ENCODE measurements at regions not wholly inside any gene's neighbourhood (a gene's known extent, or its start where the extent isn't known, plus 50 kb on each side); places are given as distances from the start of the nearest gene placed in this dataset.
A peak's percentile ranks its signal among the peaks of the same experiment; 100 is the strongest.

DNA sequence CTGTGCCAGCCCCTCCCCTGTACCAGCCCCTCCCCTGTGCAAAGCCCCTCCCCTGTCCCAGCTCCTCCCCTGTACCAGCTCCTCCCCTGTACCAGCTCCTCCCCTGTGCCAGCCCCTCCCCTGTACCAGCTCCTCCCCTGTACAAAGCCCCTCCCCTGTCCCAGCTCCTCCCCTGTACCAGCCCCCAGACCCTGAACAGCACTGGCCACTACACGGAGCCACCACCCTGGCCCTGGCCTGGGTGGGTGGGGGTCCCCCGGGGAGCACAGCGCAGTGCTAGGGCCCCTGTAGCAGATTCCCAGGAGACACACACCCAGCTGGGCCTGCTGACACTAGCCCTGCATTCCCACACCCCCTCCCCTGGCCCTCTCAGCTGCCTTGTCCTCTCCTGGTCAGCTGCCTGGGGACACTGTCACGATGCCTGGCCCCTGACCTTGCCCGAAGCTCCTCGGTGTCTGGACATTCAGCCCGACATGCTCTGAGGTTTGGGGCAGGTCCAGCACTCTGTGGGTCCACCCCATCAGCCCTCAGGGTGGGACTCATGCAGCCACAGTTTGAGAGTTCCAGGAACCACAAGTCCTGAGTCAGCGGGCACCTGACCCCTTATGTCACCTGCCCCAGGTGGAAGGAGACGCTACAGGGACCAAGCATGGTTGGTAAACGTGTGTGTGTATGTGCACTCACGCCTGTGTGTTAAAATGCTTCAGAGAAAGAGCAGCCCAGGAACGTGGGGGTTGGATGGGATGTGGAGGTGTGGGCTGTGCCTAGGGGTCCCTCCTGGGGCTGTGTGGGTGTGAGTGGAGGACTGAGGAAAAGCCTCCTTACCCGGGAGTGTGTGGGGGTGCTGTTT lies 114.2 kb downstream of the METRNL start:
- no peaks in the 10 kb centered on the region for H3K36me3 ChIP-seq
- no peak overlapping the region for H3K4me3 ChIP-seq
- H3K27me3 ChIP-seq (ENCODE audit: low read depth) = no peaks in the 10 kb centered on the region
- DNase-seq = peak; percentile 16
- intact Hi-C loops (cut with micrococcal nuclease) = no loop called here
- TF ChIP-seq, protein P1, sequence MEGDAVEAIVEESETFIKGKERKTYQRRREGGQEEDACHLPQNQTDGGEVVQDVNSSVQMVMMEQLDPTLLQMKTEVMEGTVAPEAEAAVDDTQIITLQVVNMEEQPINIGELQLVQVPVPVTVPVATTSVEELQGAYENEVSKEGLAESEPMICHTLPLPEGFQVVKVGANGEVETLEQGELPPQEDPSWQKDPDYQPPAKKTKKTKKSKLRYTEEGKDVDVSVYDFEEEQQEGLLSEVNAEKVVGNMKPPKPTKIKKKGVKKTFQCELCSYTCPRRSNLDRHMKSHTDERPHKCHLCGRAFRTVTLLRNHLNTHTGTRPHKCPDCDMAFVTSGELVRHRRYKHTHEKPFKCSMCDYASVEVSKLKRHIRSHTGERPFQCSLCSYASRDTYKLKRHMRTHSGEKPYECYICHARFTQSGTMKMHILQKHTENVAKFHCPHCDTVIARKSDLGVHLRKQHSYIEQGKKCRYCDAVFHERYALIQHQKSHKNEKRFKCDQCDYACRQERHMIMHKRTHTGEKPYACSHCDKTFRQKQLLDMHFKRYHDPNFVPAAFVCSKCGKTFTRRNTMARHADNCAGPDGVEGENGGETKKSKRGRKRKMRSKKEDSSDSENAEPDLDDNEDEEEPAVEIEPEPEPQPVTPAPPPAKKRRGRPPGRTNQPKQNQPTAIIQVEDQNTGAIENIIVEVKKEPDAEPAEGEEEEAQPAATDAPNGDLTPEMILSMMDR (IDR thresholded peaks at IDR 0.05; ENCODE audit: borderline replicate concordance) = no peak
- peaks cover 53% of the 10 kb centered on the region for H3K4me1 ChIP-seq
- no peak overlapping the region for H3K27ac ChIP-seq (replicated peaks)
- peaks cover 2% of the 10 kb centered on the region for H3K9me3 ChIP-seq (replicated peaks)

DNA sequence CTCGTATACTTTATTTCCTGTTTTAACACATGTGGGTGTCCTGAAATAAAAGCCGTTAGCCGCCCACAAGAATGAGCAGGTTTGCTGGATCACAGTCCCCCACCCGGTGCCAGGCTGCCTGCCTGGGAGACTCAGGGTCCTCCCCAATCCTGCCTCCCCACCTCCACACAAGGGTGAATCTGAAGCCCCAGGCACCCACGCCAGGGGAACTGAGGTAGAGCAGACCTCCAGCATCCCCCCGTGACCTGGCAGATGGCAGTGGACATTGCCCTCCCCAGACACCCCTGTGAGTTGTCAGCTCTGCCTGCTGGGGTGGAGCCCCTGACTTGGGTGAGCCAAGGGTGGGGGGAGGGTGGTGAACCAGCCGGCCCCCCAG lies 114.8 kb downstream of the METRNL start:
- DNase-seq = no peak
- H3K4me3 ChIP-seq = no peak overlapping the region
- no peak overlapping the region for H3K27ac ChIP-seq (replicated peaks)
- no peaks in the 10 kb centered on the region for H3K9me3 ChIP-seq (replicated peaks)
- intact Hi-C loops (cut with micrococcal nuclease) = no loop called here
- no peaks in the 10 kb centered on the region for H3K36me3 ChIP-seq
- H3K4me1 ChIP-seq = peaks cover 59% of the 10 kb centered on the region
- TF ChIP-seq, protein P1 (IDR thresholded peaks at IDR 0.05; ENCODE audit: borderline replicate concordance) = no peak
- no peaks in the 10 kb centered on the region for H3K27me3 ChIP-seq (ENCODE audit: low read depth)

DNA sequence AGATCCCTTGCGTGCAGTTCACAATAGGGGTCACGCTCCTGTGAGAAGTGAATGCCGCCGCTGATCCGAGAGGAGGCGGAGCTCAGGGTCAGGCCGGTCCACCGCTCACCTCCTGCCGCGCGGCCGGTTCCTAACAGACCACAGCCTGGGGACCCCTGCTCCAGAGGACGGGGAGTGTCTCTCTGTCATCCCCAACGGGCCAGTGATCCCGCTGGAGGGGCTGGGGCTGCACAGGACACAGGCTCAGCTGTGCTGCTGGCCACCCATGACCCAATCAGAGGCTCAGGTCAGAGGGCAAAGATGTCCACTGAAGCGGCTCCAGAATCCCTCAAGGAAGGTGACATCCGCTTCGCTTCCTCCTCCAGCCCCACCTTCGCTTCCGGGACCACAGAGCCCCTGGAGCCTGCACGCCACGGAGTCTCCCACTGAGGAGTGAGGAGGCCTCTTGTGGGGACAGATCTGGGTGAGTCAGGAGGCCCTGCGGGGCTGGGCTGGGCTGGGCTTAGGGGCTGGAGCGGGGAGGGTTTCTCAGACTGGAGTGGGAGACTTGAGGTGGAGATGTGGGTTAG lies 115.4 kb downstream of the METRNL start:
- intact Hi-C loops (cut with micrococcal nuclease) = no loop called here
- Histone ChIP-seq H3K9me3 (replicated peaks) (no peaks in the 10 kb centered on the region), H3K27me3 (ENCODE audit: low read depth) (no peaks in the 10 kb centered on the region), H3K4me1 (peaks cover 60% of the 10 kb centered on the region), H3K36me3 (no peaks in the 10 kb centered on the region), H3K4me3 (no peak overlapping the region), H3K27ac (replicated peaks) (peak overlapping the region; percentile 62)
- TF ChIP-seq, protein P1 (IDR thresholded peaks at IDR 0.05; ENCODE audit: borderline replicate concordance) = no peak
- no peak for DNase-seq

DNA sequence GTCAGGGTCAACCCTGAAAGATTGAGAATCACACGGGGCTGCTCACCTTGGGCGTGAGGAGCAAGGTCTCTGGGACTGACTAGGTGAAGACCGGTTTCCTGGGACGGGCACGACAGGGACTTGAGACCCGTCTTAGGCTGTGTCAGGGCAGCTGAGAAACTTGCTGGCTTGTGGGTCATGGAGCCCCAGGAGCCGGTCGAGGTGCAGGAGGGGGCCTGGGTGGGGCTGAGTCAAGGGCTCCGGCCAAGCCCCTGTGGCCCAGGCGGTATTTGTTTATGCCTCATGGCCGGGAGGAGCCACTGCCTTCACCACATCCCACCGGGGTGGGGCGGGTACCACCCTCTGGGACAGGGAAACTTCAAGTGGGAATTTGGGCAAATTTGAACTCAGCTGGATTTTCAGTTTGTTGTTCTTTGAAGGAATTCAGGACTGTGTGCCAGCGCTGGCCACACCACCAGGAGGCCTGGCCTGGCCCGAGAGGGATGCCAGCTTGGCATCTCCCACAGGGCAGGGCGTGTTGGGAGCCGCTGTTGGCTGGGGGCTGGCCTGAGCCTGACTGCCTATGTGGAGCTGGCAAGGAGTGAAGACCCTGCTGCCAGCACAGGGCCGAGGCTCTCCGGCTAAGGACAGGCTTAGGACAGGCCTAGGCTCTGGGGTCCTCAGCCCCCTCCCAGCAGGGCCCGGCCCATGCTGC lies 116.1 kb downstream of the METRNL start:
- H3K9me3 ChIP-seq (replicated peaks) = no peaks in the 10 kb centered on the region
- TF ChIP-seq, protein P1 (IDR thresholded peaks at IDR 0.05; ENCODE audit: borderline replicate concordance) = peak; percentile 39
- peak; percentile 60 for DNase-seq
- H3K4me3 ChIP-seq = no peak overlapping the region
- H3K36me3 ChIP-seq = no peaks in the 10 kb centered on the region
- intact Hi-C loops (cut with micrococcal nuclease) = no loop called here
- no peaks in the 10 kb centered on the region for H3K27me3 ChIP-seq (ENCODE audit: low read depth)
- H3K27ac ChIP-seq (replicated peaks) = peak overlapping the region; percentile 62
- peaks cover 62% of the 10 kb centered on the region for H3K4me1 ChIP-seq

DNA sequence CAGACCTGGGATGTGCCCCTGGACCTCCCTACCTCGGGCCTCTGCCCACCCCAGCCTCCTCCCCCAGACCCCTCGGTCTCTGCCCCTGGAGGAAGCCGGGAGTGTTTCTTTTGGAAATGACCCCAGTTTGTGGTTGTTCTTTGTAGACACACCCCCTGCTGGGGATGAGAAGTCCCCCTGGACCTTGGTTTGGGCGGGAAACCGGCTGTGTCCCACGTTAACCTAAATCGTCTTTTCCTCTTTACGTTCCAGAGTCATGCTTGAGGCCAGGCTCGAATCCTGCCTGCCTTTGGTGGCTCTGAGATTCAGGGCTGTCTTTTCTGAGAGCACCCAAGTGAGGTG lies 116.6 kb downstream of the METRNL start:
- TF ChIP-seq, protein P1 (IDR thresholded peaks at IDR 0.05; ENCODE audit: borderline replicate concordance) = no peak
- DNase-seq = peak; percentile 17
- intact Hi-C loops (cut with micrococcal nuclease) = no loop called here
- no peaks in the 10 kb centered on the region for H3K36me3 ChIP-seq
- H3K9me3 ChIP-seq (replicated peaks) = no peaks in the 10 kb centered on the region
- no peaks in the 10 kb centered on the region for H3K27me3 ChIP-seq (ENCODE audit: low read depth)
- no peak overlapping the region for H3K4me3 ChIP-seq
- peak overlapping the region; percentile 62 for H3K27ac ChIP-seq (replicated peaks)
- peaks cover 67% of the 10 kb centered on the region for H3K4me1 ChIP-seq
